Stromal cell of bone marrow (primary cell): ENCODE measurements at regions not wholly inside any gene's neighbourhood (a gene's known extent, or its start where the extent isn't known, plus 50 kb on each side); places are given as distances from the start of the nearest gene placed in this dataset.

ENCODE experiments used
- DNase-seq: peaks from one replicate; pipeline ENCODE4 v3.0.0-alpha.2; 2012; ENCODE audit warnings: low read depth

DNA sequence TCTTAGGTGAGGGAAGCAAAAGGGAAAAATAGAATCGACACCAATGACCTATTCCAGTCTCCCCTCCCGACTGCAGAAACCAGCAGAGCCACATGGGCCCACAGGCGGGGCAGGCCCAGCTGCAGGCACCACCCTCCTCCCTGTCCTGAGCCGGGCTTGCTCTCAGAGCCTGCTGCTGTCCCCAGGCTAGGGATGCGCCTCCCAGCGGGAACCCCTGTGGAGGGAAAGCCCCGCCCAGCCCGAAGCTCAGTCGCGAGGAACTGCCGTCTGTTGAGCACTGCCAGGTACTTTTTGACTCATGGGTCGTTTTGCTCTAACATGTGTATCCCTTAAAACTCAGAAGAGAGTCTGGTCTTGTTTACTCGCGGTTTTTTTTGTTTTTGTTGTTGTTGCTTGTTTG lies 124.5 kb upstream of the RET start:
- no peak for DNase-seq

DNA sequence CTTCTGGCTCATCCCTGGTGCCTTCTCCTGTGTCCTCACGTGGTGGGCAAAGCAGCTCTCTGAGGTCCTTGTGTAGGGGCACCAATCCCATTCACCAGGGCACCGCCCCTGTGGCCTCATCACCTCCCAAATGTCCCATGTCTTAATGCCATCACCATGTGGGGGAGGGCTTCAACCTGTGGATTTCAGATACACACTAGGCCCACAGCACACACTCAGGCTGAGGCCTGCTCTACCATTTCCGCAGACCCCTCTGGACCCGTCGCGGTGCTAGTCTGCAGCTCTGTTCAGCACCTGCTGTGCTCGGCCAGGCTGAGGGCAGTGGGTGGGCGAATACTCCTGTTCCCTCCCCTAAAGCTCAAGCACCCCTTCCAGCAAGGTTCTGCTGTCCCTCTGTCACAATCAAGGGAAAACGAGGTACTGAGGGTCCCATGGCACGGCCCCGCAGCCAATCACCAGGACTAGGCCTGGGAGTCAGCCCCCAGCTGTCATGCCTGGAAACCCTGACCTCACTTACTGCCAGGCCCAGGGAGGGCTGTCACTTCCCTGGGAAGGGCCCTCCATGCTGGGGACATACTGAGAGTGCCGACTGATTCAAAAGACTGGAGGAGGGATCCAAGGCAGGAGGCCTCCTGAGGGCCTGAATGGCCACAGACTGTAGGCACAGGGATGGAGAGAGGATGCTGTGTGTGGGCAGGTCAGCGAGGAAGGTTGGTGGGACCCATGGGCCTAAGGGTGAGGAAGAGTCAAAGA lies 123.8 kb upstream of the RET start:
- DNase-seq: no peak

DNA sequence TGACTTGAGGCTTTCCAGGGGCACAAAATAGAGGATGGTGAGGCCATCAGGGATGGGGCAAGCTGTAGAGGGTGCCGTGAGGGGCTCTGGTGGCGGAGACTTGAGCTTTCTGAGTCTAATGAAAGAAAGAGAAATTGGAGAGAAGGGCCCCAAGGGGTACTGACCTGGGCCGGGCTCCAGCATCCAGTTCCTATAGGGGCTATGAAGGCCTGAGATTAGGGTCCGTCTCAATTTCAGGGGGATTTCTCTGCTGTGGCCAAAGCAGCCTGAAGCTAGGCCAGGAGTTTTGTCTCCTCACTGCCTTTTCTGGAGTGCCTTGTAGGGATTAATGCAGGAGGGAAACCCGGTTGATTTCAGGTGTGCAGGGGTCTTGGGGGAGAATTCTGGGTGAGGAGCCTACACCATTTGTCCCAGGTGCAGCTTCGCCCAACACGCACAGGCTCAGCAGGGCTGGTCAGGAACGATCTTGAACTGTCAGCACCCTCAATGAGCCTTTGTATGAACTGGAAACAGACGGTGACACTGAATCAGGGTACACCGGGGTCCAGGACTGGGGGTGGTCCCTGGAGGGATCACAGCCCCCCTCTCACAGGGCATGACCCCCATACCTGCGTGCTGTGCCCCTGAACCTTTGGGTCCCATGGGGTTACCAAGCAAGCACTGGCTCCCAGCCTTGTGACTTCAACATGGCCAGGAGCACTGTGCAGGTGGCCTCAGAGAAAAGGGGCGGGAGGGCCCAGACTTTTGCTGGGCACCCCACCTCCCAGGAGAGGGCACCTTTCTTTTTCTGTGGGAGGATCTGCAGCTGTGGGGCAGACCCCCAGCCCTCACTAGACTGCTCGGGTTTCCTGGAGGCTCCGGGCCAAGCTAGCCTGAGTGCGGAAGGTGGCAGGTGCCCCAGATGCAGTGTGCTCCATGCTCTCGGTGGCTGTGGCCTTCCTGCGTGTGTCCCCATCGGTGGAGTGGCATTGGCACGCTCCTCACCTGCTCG lies 122.9 kb upstream of the RET start:
- no peak for DNase-seq

DNA sequence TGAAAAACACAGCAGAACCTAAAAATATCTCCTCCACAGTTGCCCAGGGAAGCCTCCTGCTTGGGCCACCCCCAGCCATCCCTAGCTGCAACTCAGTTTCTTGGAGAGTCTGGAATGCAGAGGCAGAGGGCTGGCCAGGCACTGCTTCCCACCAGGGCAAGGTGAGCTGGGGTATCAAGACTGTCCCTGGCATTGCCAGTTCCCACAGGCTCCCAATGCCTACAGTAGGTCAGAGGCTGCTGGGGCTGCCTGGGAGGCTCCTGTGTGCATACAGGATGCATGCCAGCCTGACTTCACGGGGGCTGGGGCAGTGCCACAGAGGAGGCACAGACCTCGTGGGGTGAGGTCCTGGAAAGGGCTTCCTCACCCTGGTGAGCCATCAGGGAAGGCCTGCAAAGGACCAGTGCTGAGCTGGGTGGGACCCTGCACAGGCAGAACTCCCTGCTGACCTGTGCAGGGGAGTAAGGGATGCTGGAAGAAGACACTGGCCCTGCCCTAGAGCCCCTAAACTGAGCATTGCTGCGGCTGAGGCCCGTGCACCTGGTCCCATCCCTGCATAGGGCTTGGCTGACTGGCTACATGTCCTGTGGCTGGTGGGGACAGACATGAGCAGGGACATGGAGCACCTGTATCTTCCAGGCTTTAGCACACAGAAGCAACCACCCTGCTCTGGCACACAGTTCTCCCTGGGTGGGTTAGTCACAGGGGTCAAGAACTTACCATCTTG lies 121.9 kb upstream of the RET start:
- DNase-seq: no peak

DNA sequence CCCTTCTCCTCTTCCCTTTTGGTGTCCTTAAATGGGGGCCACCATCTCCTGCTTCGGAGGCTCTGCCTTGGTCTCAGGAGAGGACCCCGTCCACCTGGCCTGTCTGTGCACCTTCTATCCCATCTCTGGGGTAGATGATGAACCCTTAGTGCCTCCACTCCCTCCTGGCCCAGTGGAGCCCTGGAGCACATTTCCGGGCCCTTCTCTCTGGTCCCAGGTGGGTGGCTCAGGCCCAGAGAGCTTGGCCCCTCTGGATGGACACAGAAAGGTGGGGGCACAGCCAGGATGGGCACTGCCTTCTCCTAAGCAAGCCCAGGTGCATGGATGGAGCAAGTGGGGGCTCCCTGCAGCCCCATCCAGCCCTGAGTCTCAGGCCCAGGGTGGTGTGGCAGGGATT lies 121.4 kb upstream of the RET start:
- DNase-seq: no peak

DNA sequence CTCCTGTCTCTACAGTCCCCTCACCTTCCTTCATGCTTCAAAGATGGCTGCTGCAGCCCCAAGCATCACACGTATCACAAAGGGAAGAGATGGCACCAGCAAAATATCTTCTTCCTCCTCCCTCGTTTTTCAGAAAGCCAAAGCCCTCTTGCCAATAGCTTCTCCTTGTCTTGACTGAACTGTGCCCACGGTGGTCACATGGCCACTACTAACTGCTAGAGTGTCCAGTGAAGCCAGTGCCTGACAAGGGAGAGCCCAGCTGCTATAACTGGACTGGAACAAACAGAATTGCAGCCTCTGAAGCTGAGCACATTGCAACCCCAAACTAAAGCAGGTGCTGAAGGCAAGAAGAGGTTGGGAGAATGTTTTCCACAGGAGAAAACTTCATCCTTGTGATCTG lies 120.8 kb upstream of the RET start:
- DNase-seq: no peak

DNA sequence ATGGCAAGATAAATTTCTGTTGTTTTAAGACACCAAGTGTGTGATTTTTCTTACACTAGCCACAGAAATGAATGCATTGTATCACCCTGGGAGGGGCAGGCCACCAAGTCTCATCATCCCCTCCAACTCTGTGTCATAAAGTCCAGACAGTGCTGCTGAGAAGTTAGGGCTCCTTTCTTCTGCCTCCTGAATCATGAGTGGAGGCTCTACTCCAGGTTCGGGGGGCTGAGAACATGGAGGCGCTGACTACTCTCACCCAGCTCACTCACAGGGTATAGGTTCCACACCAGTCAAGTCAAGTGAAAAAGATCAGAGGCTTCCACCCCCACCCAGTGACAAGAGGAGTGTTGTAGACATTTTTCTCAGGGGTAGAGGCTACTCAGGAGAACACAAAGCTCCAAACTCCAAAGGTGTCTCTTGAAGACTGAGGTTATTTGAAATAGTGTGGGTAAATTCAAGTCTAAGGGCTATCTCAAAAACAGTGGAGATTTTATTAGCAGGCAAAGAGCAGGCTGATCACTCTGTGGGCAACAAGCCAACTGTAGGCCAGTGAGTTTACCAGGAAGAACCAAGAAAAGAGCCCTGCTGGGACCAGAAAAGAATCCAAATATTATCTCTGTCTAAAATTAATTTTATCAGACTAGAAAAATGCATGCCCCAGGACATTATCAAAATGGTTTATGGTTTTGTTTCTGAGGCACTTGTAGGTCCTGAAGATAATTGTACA lies 118.6 kb upstream of the RET start:
- no peak for DNase-seq

DNA sequence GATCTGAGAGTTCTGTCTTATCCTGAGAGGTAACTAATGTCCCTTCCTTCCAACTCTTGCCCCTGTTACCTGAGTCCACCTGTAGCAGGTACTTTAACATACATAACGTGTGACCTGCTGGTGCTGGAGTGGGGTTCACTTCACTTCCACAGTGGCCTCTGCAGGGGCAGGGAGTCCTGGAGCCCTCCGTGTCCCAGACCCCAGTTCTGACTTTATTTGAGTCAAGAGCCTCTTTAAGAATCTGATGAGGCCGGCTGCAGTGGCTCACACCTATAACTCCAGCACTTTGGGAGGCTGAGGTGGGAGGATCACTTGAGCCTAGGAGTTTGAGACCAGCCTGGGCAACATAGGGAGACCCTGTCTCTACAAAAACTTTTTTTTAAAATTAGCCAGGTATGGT lies 117.0 kb upstream of the RET start:
- DNase-seq: no peak

DNA sequence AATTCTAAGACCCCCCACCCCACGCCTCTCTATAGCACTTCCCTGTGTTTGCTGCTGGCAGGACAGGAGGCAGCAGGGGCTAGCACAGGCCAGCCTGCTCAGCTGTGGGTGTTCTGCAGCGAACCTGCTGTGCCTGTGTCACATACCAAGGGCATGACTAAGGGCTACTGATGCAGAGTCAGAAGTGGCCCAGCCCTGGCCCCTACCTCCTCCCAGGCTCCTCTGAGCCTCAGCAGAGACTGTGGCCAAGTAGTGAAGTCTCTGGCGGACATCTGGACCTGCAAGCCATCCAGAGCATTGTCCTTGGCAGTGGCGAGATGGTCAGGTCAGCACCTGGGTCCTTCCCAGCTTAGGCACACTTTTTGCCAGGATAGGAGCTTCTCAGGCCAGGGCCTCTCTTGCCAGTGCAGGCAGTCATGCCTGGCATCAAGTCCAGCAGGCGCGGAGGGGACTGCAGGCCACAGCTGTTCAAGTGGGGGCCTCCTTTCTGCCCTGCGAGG lies 116.3 kb upstream of the RET start:
- no peak for DNase-seq

DNA sequence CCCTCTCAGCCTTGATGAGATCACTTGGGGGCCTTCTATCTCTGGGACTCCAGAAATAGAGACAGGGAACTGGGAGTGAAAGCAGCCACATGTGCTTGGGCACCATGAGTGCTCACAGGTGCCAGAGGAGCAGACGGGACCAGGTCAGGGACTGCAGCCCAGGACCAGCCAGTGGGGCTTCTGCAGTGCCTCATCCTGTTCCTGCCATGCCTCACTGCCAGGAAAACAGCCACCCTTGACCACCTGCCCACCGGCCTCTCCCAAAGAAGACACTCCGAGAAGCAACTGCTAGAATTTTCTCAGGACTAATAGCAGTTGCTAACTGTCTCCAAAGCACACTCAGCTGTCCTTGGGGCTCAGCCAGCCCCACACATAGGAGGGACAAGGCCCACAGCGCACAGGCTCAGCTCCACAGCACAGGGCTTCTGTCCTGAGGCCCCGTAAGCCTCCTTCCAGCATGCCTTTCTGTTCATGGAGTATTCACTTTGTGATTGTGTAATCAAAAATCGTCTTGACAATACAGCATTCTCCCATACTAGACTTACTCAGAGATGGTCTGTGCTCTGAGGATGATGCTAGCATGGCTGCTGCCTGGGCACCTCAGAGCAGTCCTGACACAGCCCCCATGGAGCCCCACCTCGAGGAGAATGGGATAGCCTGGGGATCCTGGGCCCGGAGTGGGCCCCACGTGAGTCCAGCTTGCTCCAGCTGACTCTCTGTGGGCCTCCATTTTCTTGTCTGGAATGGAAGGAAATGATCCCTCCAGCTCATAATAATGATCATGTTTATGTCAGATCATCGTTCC lies 115.7 kb upstream of the RET start:
- DNase-seq: no peak

DNA sequence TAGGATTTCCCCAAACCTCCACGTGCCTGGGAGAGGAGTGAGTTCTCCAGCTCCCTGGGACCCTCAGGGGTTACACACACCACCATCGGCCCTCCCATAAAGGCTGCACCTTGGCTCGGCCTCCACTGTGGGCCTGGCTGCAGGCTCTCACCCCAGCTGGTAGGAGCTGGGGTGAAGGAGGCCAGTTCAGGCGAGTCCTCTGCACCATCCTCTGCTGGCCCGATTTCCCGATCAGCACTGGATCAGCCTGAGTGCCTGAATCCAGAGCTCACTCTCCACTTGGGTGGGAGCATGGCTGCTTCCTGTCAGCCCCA lies 115.1 kb upstream of the RET start:
- no peak for DNase-seq

DNA sequence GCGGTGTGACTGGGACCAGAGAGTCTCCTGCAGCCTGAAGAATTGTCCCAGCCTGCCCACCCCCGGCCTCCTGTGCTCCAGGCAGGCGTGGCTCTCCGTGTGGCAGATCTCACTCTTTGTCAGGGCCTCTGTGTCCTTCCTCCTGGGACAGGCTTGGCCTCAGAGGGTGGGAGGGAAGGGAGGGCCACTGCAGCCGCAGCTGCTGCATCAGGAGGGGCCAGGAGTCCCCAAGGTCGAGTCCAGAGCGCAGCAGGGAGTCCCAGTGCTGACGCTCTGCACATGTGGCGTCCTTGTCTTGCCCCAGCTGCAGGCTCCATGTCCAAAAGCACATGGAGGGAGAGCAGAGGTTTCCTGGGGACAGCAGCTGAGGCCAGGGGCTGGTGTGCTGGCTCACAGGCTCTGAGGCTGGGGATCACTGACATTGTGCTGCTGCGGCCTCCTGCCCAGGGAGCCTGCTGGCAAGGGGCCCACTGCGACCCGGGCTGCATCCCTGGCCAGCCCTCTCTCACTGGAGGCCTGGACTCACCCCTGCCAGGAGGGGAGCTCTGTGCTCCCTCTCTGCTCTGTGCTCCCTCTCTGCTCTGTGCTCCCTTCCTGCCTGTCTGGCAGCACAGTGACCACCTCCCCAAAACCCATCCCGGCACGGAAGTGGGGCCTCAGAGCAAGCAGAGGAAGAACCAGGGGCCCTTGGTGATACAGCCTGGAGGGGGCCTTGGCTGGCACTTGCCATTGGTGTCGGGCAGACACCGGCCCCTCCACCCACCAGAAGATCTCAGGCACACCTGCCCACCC lies 114.6 kb upstream of the RET start:
- DNase-seq: no peak

DNA sequence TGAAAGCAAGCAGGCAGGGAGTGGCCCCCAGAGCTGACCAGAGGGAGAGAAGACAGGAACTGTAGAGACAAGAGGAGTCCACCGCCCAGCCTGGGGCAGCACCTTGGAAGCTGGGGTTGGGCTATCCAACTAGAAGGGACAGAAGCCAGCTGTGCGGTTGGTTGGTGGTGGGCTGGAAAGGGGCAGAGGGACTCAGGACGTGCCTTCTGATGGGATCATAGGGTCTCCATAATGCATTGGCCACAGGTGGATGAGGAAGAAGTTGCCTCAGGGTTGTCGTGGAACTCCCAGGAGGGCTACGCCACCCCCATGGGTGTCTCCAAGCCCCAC lies 114.0 kb upstream of the RET start:
- no peak for DNase-seq

DNA sequence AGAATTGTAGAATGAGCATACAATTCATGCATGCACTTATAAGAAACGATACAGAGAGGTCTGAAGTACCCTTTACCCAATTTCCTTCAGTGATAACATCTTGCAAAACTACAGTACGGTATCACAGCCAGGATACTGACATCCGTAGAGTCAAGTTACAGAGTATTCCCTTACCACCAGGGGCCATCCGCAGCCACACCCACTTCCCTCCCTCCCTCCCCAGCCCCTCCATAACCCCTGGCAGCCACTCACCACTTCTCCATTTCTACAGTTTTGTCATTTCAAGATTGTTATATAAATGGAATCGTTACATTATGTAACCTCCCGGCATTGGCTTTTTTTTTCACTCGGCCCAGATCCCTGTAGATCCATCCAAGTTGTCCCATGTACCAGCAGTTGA lies 113.6 kb upstream of the RET start:
- no peak for DNase-seq

DNA sequence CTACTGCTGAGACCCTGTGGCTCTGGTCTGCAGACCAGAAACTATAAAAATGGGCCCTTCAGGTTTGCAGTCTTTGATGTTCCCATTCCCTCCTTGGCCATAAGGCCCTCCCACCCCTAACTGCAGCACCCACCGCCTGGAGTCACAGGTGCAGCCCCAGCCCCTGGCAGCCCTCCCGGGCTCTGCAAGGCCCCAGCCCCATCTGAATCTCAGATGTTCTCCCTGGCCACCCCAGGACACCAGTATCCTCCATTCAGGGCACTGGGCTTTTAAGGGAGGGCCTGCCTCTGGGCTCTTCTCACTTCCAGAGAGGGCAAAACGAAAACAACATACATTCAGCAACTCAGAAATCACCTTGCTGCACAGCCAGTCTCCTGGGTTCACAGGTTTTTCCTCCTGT lies 107.7 kb upstream of the RET start:
- no peak for DNase-seq

DNA sequence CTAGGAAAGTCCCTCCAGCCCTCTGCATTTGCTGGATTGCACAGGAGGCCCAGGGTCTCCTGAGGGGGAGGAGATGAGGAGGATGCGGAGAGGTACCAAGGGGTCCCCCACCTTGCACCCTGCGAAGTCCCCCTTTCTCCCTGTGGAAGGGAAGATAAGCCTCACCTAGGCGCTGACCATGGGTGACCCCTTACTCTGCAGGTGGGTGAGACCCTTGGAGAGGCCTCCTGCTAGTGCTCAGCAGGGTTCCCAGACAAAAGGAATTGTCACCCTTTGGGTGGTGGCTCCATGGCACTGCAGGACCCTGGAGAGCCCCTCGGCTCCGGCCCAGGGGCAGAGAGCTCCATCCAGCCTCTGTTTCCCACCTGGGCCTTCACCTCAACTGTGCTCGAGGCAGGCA lies 107.0 kb upstream of the RET start:
- DNase-seq: no peak

DNA sequence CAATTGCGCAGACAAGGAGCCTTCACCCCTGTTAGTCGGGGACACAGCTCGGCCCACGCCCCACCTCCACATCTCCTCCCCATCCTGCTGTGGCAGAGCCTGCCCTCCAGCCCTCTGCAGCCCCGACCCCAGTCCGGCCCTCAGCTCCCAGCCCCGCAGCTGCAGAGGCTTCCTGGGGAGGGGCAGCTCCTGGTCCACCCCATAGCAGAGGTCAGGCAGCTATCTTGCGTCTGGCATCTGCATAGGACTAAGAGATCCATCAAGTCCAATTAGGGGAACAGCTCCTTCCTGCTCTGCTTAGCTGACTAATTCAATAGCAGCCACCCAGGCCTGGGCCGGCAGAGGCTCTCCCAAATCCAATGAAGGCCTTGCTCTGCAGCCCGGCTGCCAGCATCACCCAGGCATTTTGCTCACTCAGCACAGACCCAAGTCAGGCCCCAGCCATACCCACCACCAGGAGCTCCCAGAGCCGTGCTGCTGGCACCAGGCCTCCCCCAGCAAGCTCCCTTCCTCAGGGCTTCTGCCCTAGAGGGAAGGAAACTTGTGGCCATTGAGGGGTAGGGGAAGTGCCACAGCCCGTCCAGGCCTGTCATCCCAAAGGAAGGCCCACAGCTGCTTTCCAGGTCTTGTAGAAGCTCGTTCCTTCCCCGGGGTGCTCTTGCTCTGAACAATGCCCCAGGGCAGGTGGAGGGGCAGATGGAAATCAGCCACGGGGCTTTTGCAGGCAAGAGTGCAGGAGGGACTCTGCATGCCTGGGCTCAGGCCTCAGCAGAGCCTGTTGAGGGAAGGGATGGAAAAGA lies 106.2 kb upstream of the RET start:
- DNase-seq: no peak

DNA sequence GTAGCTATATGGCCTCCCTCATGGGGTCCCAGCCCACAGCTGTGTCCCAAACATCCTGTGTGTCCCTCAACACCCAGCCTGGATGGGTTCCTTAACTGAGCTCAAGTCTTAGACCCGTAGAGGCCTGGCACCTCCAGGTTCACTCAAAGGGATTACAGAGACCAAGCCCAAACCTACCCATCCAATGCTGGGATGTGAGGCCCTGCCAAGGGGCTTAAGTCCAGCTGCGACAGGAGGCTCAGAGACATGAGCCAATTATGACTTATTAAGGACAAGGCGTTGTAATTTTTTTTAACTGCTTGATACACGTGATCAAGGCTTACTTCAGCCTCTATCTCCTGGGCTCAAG lies 105.6 kb upstream of the RET start:
- no peak for DNase-seq

DNA sequence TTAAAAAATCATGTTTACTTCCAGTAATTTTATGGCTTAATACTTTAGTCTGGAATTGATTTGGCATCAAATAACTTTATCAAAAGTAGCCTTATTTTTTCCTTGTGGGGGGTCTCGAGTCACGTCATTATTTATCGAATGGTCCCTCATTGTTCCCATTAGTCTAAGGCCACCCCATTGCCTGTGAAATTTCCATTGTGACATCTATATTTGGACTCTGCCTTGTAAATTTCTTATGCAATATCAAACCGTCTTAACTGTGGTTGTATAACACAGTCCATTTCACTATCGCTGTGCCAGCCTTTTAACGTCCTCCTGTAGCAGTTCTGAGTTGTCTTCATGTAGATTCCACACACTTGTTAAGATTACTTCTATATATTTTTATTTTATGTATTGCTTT lies 103.9 kb upstream of the RET start:
- no peak for DNase-seq

DNA sequence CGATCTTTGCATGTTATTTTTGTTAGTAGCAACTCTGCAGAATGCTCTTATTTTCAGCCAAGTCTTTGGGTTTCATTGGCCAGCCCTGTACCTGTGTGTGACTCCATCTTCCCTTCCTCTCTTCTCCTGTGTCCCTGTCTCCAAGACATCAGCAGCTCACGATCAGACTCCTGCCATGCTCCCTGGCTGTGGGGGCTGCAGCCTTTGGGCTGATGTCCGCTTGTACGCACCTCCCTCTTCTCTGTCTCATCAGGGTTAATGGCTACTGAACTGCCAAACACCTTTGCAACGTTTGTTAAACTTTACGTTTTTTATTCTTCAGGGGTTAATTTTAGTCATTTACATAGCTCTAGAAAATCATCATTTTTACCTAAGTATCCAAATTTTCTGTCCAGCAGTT lies 103.5 kb upstream of the RET start:
- no peak for DNase-seq
